Upper lobe of right lung (tissue), 1 donor: ENCODE measurements at regions not wholly inside any gene's neighbourhood (a gene's known extent, or its start where the extent isn't known, plus 50 kb on each side); places are given as distances from the start of the nearest gene placed in this dataset.

Source experiments
- ATAC-seq: fragments of 200-7000 bp; cut with Tn5 transposase; one replicate; pipeline ENCODE4 v1.9.1; 2020; ENCODE audit warnings: mild to moderate bottlenecking, moderate library complexity
- DNase-seq: peaks from one replicate; pipeline ENCODE4 v3.0.0-alpha.2; 2020
- H3K27ac ChIP-seq: fragments of 200-600 bp; one replicate; pipeline ENCODE4 v1.8.0; 2022
- H3K27me3 ChIP-seq: fragments of 200-600 bp; one replicate; pipeline ENCODE4 v1.8.0; 2022; ENCODE audit warnings: mild to moderate bottlenecking
- H3K36me3 ChIP-seq: fragments of 200-600 bp; one replicate; pipeline ENCODE4 v1.8.0; 2022
- H3K4me1 ChIP-seq: fragments of 200-600 bp; one replicate; pipeline ENCODE4 v1.8.0; 2022
- H3K4me3 ChIP-seq: fragments of 200-600 bp; one replicate; pipeline ENCODE4 v1.8.0; 2022; ENCODE audit warnings: mild to moderate bottlenecking
- H3K9me3 ChIP-seq: fragments of 200-600 bp; one replicate; pipeline ENCODE4 v1.8.0; 2022
- CTCF ChIP-seq: fragments of 200-600 bp; IDR thresholded peaks from one replicate; pipeline ENCODE4 v1.8.0; 2022; ENCODE audit warnings: antibody characterized with exemption
- intact Hi-C: fragments of 100-400 bp; cut with DNase I; formaldehyde crosslinking; loops from one replicate; pipeline ENCODE4 v1.11.0; 2022
- donor health status: DM: no; HTN: yes; CAD: no; lungs with severe emphysema.

DNA sequence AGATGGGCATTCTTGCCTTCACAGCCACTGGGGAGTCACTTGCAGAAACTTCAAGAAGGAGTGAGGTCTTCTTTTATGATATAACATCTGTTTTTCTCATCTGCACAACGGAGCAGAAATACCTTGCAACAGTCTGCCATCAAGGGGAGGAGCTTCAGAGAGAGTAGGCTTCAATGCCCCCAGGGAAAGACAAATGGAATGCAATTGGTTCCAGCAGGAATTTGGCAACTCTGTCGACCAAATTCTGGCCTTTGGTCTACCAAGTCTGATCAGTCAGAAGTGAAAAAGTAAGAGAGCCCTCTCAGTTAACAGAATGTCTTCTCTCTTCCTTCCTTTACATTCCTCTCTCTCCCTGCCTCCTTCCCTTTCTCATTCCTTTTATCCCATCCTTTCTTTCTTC lies 229.3 kb downstream of the IDS start:
- DNase-seq = no peak
- intact Hi-C loops = no loop called here
- H3K36me3 ChIP-seq = no peaks in the 10 kb centered on the region
- no peaks in the 10 kb centered on the region for H3K27me3 ChIP-seq
- no peak overlapping the region for H3K4me3 ChIP-seq
- H3K27ac ChIP-seq = no peak overlapping the region
- ATAC-seq = no peak
- no peaks in the 10 kb centered on the region for H3K9me3 ChIP-seq
- no peaks in the 10 kb centered on the region for H3K4me1 ChIP-seq
- no peak for TF ChIP-seq CTCF

DNA sequence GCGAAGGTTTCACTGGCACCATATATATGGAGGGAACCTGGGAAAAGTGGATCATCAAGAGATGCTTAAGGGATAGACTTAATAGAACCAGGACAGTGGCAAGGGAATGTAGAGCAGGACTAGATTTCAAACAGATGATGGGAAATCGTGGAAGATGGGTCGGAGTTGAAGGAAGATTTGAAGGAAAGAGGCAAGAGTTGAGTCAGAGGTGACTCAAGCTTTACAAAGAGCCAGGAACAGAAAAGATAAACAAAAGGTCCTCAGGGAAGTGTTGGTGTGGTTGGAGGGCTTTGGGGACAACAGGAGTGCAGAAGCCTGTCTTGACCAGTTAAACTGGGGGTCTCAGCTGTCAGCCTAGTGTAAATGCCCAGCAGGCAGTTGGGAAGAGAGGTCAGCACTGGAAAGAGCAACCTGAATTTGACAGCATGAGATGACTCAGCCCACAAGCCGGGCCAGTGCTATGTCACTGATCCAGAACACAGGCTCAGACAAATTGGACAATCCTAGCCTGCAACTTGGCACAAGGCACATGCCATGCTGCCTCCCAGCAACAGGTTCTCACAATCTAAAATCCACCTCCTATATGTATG lies 230.5 kb downstream of the IDS start:
- no peak for TF ChIP-seq CTCF
- ATAC-seq (no peak), DNase-seq (no peak)
- Histone ChIP-seq H3K4me3 (no peak overlapping the region), H3K27ac (no peak overlapping the region), H3K27me3 (no peaks in the 10 kb centered on the region), H3K36me3 (no peaks in the 10 kb centered on the region), H3K4me1 (no peaks in the 10 kb centered on the region), H3K9me3 (no peaks in the 10 kb centered on the region)
- intact Hi-C loops = no loop called here

DNA sequence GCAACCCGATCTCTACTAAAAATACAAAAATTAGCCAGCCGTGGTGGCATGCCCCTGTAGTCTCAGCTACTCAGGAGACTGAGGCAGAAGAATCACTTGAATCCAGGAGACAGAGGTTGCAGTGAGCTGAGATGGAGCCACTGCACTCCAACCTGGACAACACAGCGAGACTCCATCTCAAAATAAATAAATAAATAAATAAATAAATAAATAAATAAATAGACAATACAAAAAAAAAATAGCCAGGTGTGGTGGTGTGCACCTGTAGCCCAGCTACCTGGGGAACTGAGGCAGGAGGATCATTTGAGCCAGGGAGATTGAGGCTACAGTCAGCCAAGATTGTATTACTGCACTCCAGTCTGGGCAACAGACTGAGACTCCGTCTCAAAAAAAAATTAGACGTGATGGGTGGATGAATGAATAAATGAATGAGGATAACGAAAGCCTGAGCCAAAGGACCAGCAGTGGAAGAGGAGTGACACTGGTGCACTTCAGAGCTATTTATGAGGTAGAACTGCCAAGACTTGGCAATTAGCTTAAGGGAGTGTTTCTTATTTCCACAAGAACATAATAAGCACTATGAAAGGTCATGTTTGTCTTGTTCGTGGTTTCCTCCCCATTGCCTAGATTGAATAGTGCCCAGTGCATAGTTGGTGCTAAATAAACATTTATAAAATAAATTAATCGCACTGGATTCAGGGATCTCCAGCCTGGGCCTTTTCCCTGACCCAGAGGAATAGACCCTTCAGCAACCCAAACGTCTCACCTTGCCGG lies 232.2 kb downstream of the IDS start:
- TF ChIP-seq CTCF = no peak
- H3K4me3 ChIP-seq = no peak overlapping the region
- ATAC-seq (no peak), DNase-seq (no peak)
- H3K27ac ChIP-seq = no peak overlapping the region
- H3K4me1 ChIP-seq = no peaks in the 10 kb centered on the region
- intact Hi-C loops = no loop called here
- no peaks in the 10 kb centered on the region for H3K9me3 ChIP-seq
- no peaks in the 10 kb centered on the region for H3K36me3 ChIP-seq
- no peaks in the 10 kb centered on the region for H3K27me3 ChIP-seq

GRCh38 chrX:149267878-149268813 lies 237.0 kb downstream of the IDS start:
- H3K9me3 ChIP-seq = no peaks in the 10 kb centered on the region
- H3K27me3 ChIP-seq = no peaks in the 10 kb centered on the region
- ATAC-seq = no peak
- H3K36me3 ChIP-seq = no peaks in the 10 kb centered on the region
- H3K27ac ChIP-seq = no peak overlapping the region
- no peak overlapping the region for H3K4me3 ChIP-seq
- TF ChIP-seq CTCF = no peak
- intact Hi-C loops = no loop called here
- H3K4me1 ChIP-seq = no peaks in the 10 kb centered on the region
- DNase-seq = no peak

DNA sequence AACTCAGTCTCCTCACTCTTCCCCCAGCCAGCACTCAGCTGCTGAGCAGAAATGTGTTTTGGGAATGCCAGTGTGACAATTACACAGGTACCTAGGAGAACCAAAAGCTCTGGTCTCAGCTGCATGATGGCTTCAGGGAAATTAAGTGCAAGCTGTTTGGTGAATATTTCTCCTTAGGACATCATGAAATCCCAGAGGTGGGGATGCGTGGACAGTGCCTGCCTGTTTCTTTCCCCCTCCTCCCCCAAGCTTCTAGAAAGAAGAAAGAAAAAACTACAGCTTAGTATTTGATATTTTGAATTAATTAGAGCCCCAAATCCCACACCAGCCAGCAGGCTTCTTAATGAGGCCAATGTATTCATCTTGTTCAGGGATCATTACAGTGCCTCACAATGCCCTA lies 243.0 kb downstream of the IDS start:
- H3K4me3 ChIP-seq = no peak overlapping the region
- H3K27ac ChIP-seq = no peak overlapping the region
- no peak for DNase-seq
- no peak for ATAC-seq
- H3K36me3 ChIP-seq = no peaks in the 10 kb centered on the region
- H3K27me3 ChIP-seq = no peaks in the 10 kb centered on the region
- no peaks in the 10 kb centered on the region for H3K4me1 ChIP-seq
- no peaks in the 10 kb centered on the region for H3K9me3 ChIP-seq
- no peak for TF ChIP-seq CTCF
- intact Hi-C loops = no loop called here
